HepG2 (cell line): ENCODE measurements at regions not wholly inside any gene's neighbourhood (a gene's known extent, or its start where the extent isn't known, plus 50 kb on each side); places are given as distances from the start of the nearest gene placed in this dataset.

ENCODE experiments used
- ATAC-seq: fragments of 200-7000 bp; cut with Tn5 transposase; 3 replicates; pipeline ENCODE4 v1.9.1; 2020; ENCODE audit warnings: mild to moderate bottlenecking, moderate library complexity
- BruUV-seq: library from RNA; stranded (reverse); fragments of 400-500 nt; replicated peaks from 2 replicates; lab custom pipeline; 2021; lab: Mats Ljungman, UMichigan
- CTCF ChIA-PET: fragments of 300-600 bp; formaldehyde crosslinking; extraction: SDS; loops from one replicate; lab custom pipeline; 2021; ENCODE audit warnings: low total read pairs, inconsistent platforms, low intra/inter-chr PET ratio; lab: Yijun Ruan, JAX
- POLR2A ChIA-PET: fragments of 350-600 bp; sonication (Branson Sonifier 250); formaldehyde crosslinking; loops from one replicate; lab custom pipeline; 2020; ENCODE audit warnings: antibody characterized with exemption, inconsistent platforms; lab: Yijun Ruan, JAX
- DNase-seq: peaks from one replicate; pipeline ENCODE4 v3.0.0-alpha.2; 2015; ENCODE audit warnings: low spot score
- FAIRE-seq: peaks from 3 replicates; lab custom pipeline; 2011; peaks lifted over from hg19 to GRCh38; lab: Jason Lieb, UNC
- H2AFZ ChIP-seq: one replicate; pipeline ENCODE4 v1.6.1; 2011; ENCODE audit warnings: low read length, inconsistent platforms
- H3K27ac ChIP-seq: fragments of 300-600 bp; 3 replicates; pipeline ENCODE4 v1.8.0; 2011; ENCODE audit warnings: mixed run types, mild to moderate bottlenecking, mixed read lengths, low read length, inconsistent platforms; ENCODE audit not compliant: insufficient read depth; ENCODE audit errors: extremely low read length
- H3K27me3 ChIP-seq, 2 experiments: fragments of 200-600 bp in 1 of 2; 2 replicates in 1 of 2; 3 replicates in 1 of 2; pipeline versions ENCODE4 v1.6.0 to v1.8.0; 2011; ENCODE audit warnings: low read length in 2 of 2, mild to moderate bottlenecking in 2 of 2, moderate library complexity in 2 of 2, inconsistent platforms in 1 of 2; ENCODE audit not compliant: insufficient read depth in 2 of 2, control insufficient read depth in 1 of 2
- H3K36me3 ChIP-seq, 2 experiments: fragments of 200-600 bp in 1 of 2; replicated peaks in 1 of 2; 2 replicates in 1 of 2; 3 replicates in 1 of 2; pipeline versions ENCODE4 v1.5.1 to v1.8.0; 2011; ENCODE audit warnings: low read length in 2 of 2, inconsistent platforms in 1 of 2; ENCODE audit not compliant: insufficient read depth in 2 of 2, control insufficient read depth in 1 of 2
- H3K4me1 ChIP-seq: 2 replicates; pipeline ENCODE4 v1.5.1; 2012; ENCODE audit warnings: low read length, inconsistent platforms; ENCODE audit not compliant: insufficient read depth
- H3K4me2 ChIP-seq: 2 replicates; pipeline ENCODE4 v1.6.0; 2011; ENCODE audit warnings: low read depth, low read length, inconsistent platforms
- H3K4me3 ChIP-seq, 3 experiments: fragments of 200-600 bp in 1 of 3; sonication (generic), shearing (Covaris generic) in 1 of 3; replicated peaks in 1 of 3; 2 replicates each; pipeline ENCODE4 v1.5.1; 2011 to 2016; ENCODE audit warnings: low read length in 3 of 3, inconsistent platforms in 2 of 3, low read depth in 2 of 3, mild to moderate bottlenecking in 2 of 3, control low read depth in 1 of 3, mixed read lengths in 1 of 3; ENCODE audit not compliant: insufficient read depth in 1 of 3
- H3K79me2 ChIP-seq: one replicate; pipeline ENCODE4 v1.6.1; 2011; ENCODE audit warnings: low read length, inconsistent platforms; ENCODE audit not compliant: insufficient read depth
- H3K9ac ChIP-seq: 2 replicates; pipeline ENCODE4 v1.6.0; 2011; ENCODE audit warnings: mild to moderate bottlenecking, low read depth, low read length, inconsistent platforms; ENCODE audit not compliant: insufficient read depth
- H3K9me3 ChIP-seq: 2 replicates; pipeline ENCODE4 v1.5.1; 2012; ENCODE audit warnings: mild to moderate bottlenecking, low read length
- H4K20me1 ChIP-seq: 2 replicates; pipeline ENCODE4 v1.6.0; 2011; ENCODE audit warnings: inconsistent platforms, mild to moderate bottlenecking, low read length, moderate library complexity; ENCODE audit not compliant: insufficient read depth
- HMG20B ChIP-seq: conservative IDR thresholded peaks from 2 replicates; pipeline ENCODE4 v1.6.1; 2016; ENCODE audit warnings: missing genetic modification reagents, missing compliant biosample characterization
- RBAK ChIP-seq: sonication (generic); formaldehyde crosslinking; IDR thresholded peaks from 2 replicates; pipeline ENCODE4 v1.5.1; 2020; ENCODE audit warnings: mild to moderate bottlenecking, missing genetic modification reagents
- SMAD9 ChIP-seq: sonication (generic); formaldehyde crosslinking; IDR thresholded peaks from 2 replicates; pipeline ENCODE4 v1.5.1; 2020; ENCODE audit warnings: mild to moderate bottlenecking, missing genetic modification reagents
- ZNF253 ChIP-seq: sonication (generic); formaldehyde crosslinking; IDR thresholded peaks from 2 replicates; pipeline ENCODE4 v1.8.0; 2022; ENCODE audit warnings: mild to moderate bottlenecking, missing genetic modification reagents, borderline replicate concordance
- ZNF432 ChIP-seq: sonication (generic); formaldehyde crosslinking; IDR thresholded peaks from 2 replicates; pipeline ENCODE4 v1.5.0; 2020; ENCODE audit warnings: missing genetic modification reagents, mild to moderate bottlenecking, borderline replicate concordance
- ZNF563 ChIP-seq: sonication (generic); formaldehyde crosslinking; IDR thresholded peaks from 2 replicates; pipeline ENCODE4 v1.8.0; 2022; ENCODE audit warnings: mild to moderate bottlenecking, moderate library complexity, missing genetic modification reagents
- WGBS: methylation state at CpG from one replicate; pipeline ENCODE4 v1.1.6; 2017; ENCODE audit warnings: low lambda C conversion rate; 5-methylcytosine and 5-hydroxymethylcytosine counted together
- in situ Hi-C: cut with HindIII; loops from 2 replicates; pipeline ENCODE4 v1.10.0; 2017; ENCODE audit warnings: low pct_unique_long_range_greater_than_20kb; ENCODE audit not compliant: extremely low pct_ligation_motif_present
- intact Hi-C: fragments of 100-400 bp; cut with micrococcal nuclease; formaldehyde crosslinking; loops from one replicate; pipeline ENCODE4 v1.10.0; 2022; ENCODE audit not compliant: unreplicated experiment
- TF ChIP-seq, protein P1 (sequence below): sonication (generic); formaldehyde crosslinking; conservative IDR thresholded peaks from 2 replicates; pipeline ENCODE4 v1.8.0; 2022; ENCODE audit warnings: low read depth, missing genetic modification reagents
- TF ChIP-seq, protein P2 (sequence below): sonication (generic); formaldehyde crosslinking; IDR thresholded peaks from 2 replicates; pipeline ENCODE4 v1.8.1; 2023; ENCODE audit warnings: mild to moderate bottlenecking, missing genetic modification reagents, borderline replicate concordance
- TF ChIP-seq, protein P3 (sequence below): sonication (generic); formaldehyde crosslinking; IDR thresholded peaks from 2 replicates; pipeline ENCODE4 v1.4.0; 2020; ENCODE audit warnings: missing genetic modification reagents
- TF ChIP-seq, protein P4 (sequence below): sonication (generic); formaldehyde crosslinking; IDR thresholded peaks from 2 replicates; pipeline ENCODE4 v1.5.0; 2020; ENCODE audit warnings: missing genetic modification reagents

DNA sequence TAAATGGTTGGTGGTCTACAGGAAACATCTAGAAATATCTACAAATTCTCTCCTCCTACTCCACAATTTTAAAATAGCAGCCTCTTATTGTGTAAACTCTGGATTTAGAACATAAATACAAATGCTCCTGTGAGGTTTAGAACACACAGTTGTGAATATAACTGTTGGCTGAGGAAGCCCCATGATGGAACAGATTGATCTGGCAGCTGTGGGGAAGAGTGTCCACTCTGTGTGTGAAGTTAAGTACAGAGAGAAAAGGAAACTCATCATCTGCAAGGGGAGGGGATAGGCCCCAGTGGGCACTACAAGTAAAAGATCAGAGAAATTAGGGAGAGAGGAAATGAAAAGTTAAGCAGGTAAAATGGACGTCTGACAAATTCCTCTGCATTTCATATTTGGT, 422.7 kb upstream of the FSHR start (continued):
- TF ChIP-seq, protein P1, sequence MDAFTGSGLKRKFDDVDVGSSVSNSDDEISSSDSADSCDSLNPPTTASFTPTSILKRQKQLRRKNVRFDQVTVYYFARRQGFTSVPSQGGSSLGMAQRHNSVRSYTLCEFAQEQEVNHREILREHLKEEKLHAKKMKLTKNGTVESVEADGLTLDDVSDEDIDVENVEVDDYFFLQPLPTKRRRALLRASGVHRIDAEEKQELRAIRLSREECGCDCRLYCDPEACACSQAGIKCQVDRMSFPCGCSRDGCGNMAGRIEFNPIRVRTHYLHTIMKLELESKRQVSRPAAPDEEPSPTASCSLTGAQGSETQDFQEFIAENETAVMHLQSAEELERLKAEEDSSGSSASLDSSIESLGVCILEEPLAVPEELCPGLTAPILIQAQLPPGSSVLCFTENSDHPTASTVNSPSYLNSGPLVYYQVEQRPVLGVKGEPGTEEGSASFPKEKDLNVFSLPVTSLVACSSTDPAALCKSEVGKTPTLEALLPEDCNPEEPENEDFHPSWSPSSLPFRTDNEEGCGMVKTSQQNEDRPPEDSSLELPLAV (CRISPR knock-in tag) = no peak
- TF ChIP-seq SMAD9 (CRISPR knock-in tag) (no peak), HMG20B (no peak), ZNF432 (CRISPR knock-in tag) (no peak), ZNF253 (CRISPR knock-in tag) (no peak), ZNF563 (CRISPR knock-in tag) (no peak)
- TF ChIP-seq, protein P2, sequence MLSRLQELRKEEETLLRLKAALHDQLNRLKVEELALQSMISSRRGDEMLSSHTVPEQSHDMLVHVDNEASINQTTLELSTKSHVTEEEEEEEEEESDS = no peak
- TF ChIP-seq, protein P3, sequence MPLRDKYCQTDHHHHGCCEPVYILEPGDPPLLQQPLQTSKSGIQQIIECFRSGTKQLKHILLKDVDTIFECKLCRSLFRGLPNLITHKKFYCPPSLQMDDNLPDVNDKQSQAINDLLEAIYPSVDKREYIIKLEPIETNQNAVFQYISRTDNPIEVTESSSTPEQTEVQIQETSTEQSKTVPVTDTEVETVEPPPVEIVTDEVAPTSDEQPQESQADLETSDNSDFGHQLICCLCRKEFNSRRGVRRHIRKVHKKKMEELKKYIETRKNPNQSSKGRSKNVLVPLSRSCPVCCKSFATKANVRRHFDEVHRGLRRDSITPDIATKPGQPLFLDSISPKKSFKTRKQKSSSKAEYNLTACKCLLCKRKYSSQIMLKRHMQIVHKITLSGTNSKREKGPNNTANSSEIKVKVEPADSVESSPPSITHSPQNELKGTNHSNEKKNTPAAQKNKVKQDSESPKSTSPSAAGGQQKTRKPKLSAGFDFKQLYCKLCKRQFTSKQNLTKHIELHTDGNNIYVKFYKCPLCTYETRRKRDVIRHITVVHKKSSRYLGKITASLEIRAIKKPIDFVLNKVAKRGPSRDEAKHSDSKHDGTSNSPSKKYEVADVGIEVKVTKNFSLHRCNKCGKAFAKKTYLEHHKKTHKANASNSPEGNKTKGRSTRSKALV (CRISPR knock-in tag) = no peak

DNA sequence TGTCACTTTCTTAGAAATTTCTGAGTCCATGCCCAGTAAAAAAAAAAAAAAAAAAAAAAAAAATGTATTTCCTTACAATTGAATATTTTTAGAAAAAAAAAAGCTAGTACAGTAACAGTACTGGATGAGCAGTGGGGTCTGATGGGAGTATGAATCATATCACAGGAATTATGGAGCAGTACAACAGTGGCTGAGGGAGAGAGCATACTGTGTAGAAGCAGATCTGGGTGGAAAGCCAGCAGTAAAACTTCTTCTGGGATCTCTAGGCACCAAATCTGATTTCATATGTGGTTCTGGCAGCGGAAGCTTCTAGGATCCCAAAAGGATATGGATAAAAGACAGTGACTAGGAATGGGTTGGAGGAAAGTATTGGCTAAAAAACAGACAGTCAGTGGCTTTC, 414.9 kb upstream of the FSHR start:
- peaks cover 39% of the 10 kb centered on the region for H3K9me3 ChIP-seq
- H3K4me3 ChIP-seq = no peak overlapping the region
- in situ Hi-C loops (no loop called here), intact Hi-C loops (no loop called here)
- no TSS peak for BruUV-seq
- no peak overlapping the region for H2AFZ ChIP-seq
- H3K4me2 ChIP-seq = no peak overlapping the region
- no peaks in the 10 kb centered on the region for H3K27me3 ChIP-seq
- H4K20me1 ChIP-seq = no peaks in the 10 kb centered on the region
- no peak for ATAC-seq
- no peak for DNase-seq
- H3K4me1 ChIP-seq = no peaks in the 10 kb centered on the region
- no peak for FAIRE-seq
- 6% methylated on average over 1 of the region's 1 CpG for WGBS
- no peak overlapping the region for H3K9ac ChIP-seq
- ChIA-PET CTCF (no interaction called here), POLR2A (no interaction called here)
- TF ChIP-seq, protein P4, sequence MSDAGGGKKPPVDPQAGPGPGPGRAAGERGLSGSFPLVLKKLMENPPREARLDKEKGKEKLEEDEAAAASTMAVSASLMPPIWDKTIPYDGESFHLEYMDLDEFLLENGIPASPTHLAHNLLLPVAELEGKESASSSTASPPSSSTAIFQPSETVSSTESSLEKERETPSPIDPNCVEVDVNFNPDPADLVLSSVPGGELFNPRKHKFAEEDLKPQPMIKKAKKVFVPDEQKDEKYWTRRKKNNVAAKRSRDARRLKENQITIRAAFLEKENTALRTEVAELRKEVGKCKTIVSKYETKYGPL = no peak
- no peak for TF ChIP-seq RBAK (CRISPR knock-in tag)
- no peaks in the 10 kb centered on the region for H3K79me2 ChIP-seq
- no peaks in the 10 kb centered on the region for H3K36me3 ChIP-seq
- H3K27ac ChIP-seq = no peak overlapping the region
